ENCODE measurements at regions not wholly inside any gene's neighbourhood (a gene's known extent, or its start where the extent isn't known, plus 50 kb on each side); places are given as distances from the start of the nearest gene placed in this dataset.

GRCh38 chrX:6614506-6614905 lies 79.6 kb upstream of the VCX3A start:
- Histone ChIP-seq H3K36me3 (replicated peaks in 1 of 2) (no peaks in the 10 kb centered on the region), H3K27ac (no peak overlapping the region), H3K9me3 (replicated peaks in 1 of 3) (no peaks in the 10 kb centered on the region), H3K27me3 (no peaks in the 10 kb centered on the region), H3K4me1 (replicated peaks in 1 of 2) (no peaks in the 10 kb centered on the region), H3K4me3 (no peak overlapping the region)
- WGBS, 4 donors = 51 to 78% (median 62%) methylated on average over 4 to 7 of the region's 7 CpGs
- intact Hi-C loops (cut with DNase I) = no loop called here
- no peak for TF ChIP-seq POLR2A (IDR thresholded peaks at IDR 0.05)
- TF ChIP-seq, protein P1, sequence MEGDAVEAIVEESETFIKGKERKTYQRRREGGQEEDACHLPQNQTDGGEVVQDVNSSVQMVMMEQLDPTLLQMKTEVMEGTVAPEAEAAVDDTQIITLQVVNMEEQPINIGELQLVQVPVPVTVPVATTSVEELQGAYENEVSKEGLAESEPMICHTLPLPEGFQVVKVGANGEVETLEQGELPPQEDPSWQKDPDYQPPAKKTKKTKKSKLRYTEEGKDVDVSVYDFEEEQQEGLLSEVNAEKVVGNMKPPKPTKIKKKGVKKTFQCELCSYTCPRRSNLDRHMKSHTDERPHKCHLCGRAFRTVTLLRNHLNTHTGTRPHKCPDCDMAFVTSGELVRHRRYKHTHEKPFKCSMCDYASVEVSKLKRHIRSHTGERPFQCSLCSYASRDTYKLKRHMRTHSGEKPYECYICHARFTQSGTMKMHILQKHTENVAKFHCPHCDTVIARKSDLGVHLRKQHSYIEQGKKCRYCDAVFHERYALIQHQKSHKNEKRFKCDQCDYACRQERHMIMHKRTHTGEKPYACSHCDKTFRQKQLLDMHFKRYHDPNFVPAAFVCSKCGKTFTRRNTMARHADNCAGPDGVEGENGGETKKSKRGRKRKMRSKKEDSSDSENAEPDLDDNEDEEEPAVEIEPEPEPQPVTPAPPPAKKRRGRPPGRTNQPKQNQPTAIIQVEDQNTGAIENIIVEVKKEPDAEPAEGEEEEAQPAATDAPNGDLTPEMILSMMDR (IDR thresholded peaks at IDR 0.05) = no peak
- DNase-seq = no peak

DNA sequence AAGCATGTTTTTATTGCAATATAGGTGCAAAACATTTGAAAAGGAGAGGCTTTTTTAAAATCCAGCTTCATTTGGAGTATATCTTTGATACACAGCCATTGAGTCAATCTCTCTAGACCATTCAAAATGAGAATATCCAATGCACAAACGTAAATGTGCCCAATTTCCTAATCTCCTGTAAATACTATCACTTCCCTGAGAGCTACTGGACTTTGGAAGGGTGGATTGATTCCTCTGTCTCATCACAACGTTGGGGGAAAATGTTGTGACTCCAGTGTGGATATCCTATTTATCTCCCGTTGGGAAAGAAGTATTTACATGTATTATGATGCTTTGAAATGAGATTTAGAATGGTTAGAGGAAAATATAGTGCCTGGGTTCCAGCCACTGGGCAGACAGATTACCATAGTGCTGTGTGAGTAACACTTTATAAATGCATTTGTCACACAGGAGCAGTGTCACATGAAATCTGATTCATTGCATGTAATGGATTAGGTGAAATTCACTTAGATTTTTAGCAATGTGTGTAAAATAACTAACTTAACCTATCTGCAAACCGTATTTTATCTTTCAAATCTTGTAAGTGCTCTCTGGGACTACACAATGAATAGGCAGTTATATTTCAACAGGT lies 64.4 kb upstream of the VCX3A start:
- WGBS, 4 donors = 44 to 57% (median 48%) methylated on average over 4 of the region's 4 CpGs
- H3K4me3 ChIP-seq = no peak overlapping the region
- DNase-seq = no peak
- TF ChIP-seq, protein P1 (IDR thresholded peaks at IDR 0.05) = no peak
- TF ChIP-seq POLR2A (IDR thresholded peaks at IDR 0.05) = no peak
- H3K27me3 ChIP-seq = no peaks in the 10 kb centered on the region
- H3K27ac ChIP-seq = no peak overlapping the region
- no peaks in the 10 kb centered on the region for H3K9me3 ChIP-seq (replicated peaks in 1 of 3)
- no peaks in the 10 kb centered on the region for H3K36me3 ChIP-seq (replicated peaks in 1 of 2)
- intact Hi-C loops (cut with DNase I) = no loop called here
- no peaks in the 10 kb centered on the region for H3K4me1 ChIP-seq (replicated peaks in 1 of 2)

Measured in adrenal gland (tissue), 9 donors.